ENCODE measurements at regions not wholly inside any gene's neighbourhood (a gene's known extent, or its start where the extent isn't known, plus 50 kb on each side); places are given as distances from the start of the nearest gene placed in this dataset.

- no peak for DNase-seq
Observed at GRCh38 chr5:8580298-8580697, 711.4 kb downstream of the MTRR start.

GRCh38 chr5:8581047-8581446, 712.1 kb downstream of the MTRR start:
- no peak for DNase-seq

GRCh38 chr5:8585230-8586018, 716.5 kb downstream of the MTRR start:
- no peak for DNase-seq

- no peak for DNase-seq
Observed at GRCh38 chr5:8590959-8591358, 722.0 kb downstream of the MTRR start.

- DNase-seq, result no peak
Observed at GRCh38 chr5:8598356-8598755, 729.4 kb downstream of the MTRR start.

GRCh38 chr5:8598996-8599395, 730.0 kb downstream of the MTRR start:
- no peak for DNase-seq

- DNase-seq, result no peak
Observed at GRCh38 chr5:8600843-8601242, 731.9 kb downstream of the MTRR start.

- no peak for DNase-seq
Observed at GRCh38 chr5:8601831-8602354, 732.9 kb downstream of the MTRR start.

- DNase-seq, result no peak
Observed at GRCh38 chr5:8606231-8606630, 737.3 kb downstream of the MTRR start.

- DNase-seq, result no peak
Observed at GRCh38 chr5:8611067-8611466, 742.1 kb downstream of the MTRR start.

- DNase-seq, result no peak
Observed at GRCh38 chr5:8613078-8613685, 744.2 kb downstream of the MTRR start.

GRCh38 chr5:8615142-8615858, 746.4 kb downstream of the MTRR start:
- DNase-seq, result no peak

GRCh38 chr5:8628521-8628920, 759.6 kb downstream of the MTRR start:
- DNase-seq, result no peak

- no peak for DNase-seq
Observed at GRCh38 chr5:8633259-8633658, 764.3 kb downstream of the MTRR start.

- no peak for DNase-seq
Observed at GRCh38 chr5:8633696-8634095, 764.7 kb downstream of the MTRR start.

GRCh38 chr5:8634219-8634618, 765.3 kb downstream of the MTRR start:
- no peak for DNase-seq

GRCh38 chr5:8641786-8642505, 773.0 kb downstream of the MTRR start:
- DNase-seq, result no peak

GRCh38 chr5:8644377-8644776, 775.4 kb downstream of the MTRR start:
- DNase-seq, result no peak

GRCh38 chr5:8647111-8647510, 778.2 kb downstream of the MTRR start:
- no peak for DNase-seq

- DNase-seq, result no peak
Observed at GRCh38 chr5:8650186-8650585, 781.2 kb downstream of the MTRR start.

GRCh38 chr5:8660133-8660893, 791.4 kb downstream of the MTRR start:
- no peak for DNase-seq

GRCh38 chr5:8663374-8663773, 794.4 kb downstream of the MTRR start:
- no peak for DNase-seq

All from activated CD4-positive, alpha-beta T cell treated with anti-CD3 and anti-CD28 coated beads, Interleukin-2, amount 50 U/mL, for 1 hour (primary cell).